ENCODE measurements at regions not wholly inside any gene's neighbourhood (a gene's known extent, or its start where the extent isn't known, plus 50 kb on each side); places are given as distances from the start of the nearest gene placed in this dataset.
"Not testable (repeated sequence)": the region's sequence is repeated elsewhere in the genome, so short reads cannot be mapped to it uniquely, and the experiment has no call there.

GRCh38 chr16:35793601-35794000 is 2334.2 kb downstream of the TP53TG3F start:
- DNase-seq, result no peak
- Histone ChIP-seq H3K4me3 (ENCODE audit: insufficient read depth, low read depth, low read length) (no peak overlapping the region), H3K27me3 (ENCODE audit: control insufficient read depth, insufficient read depth, low read length) (no peaks in the 10 kb centered on the region), H3K36me3 (replicated peaks; ENCODE audit: control insufficient read depth, insufficient read depth, low read length) (no peaks in the 10 kb centered on the region)

- Histone ChIP-seq H3K4me3 (ENCODE audit: insufficient read depth, low read depth, low read length) (no peak overlapping the region), H3K27me3 (ENCODE audit: control insufficient read depth, insufficient read depth, low read length) (no peaks in the 10 kb centered on the region), H3K36me3 (replicated peaks; ENCODE audit: control insufficient read depth, insufficient read depth, low read length) (no peaks in the 10 kb centered on the region)
- DNase-seq, result no peak
Observed at GRCh38 chr16:35794896-35795295, 2335.5 kb downstream of the TP53TG3F start.

- H3K27me3 ChIP-seq (ENCODE audit: control insufficient read depth, insufficient read depth, low read length), result no peaks in the 10 kb centered on the region
- no peaks in the 10 kb centered on the region for H3K36me3 ChIP-seq (replicated peaks; ENCODE audit: control insufficient read depth, insufficient read depth, low read length)
- no peak overlapping the region for H3K4me3 ChIP-seq (ENCODE audit: insufficient read depth, low read depth, low read length)
- DNase-seq, result no peak
Observed at GRCh38 chr16:35795361-35796029, 2336.1 kb downstream of the TP53TG3F start.

- Histone ChIP-seq H3K36me3 (replicated peaks; ENCODE audit: control insufficient read depth, insufficient read depth, low read length) (no peaks in the 10 kb centered on the region), H3K27me3 (ENCODE audit: control insufficient read depth, insufficient read depth, low read length) (no peaks in the 10 kb centered on the region), H3K4me3 (ENCODE audit: insufficient read depth, low read depth, low read length) (no peak overlapping the region)
- DNase-seq, result no peak
Observed at GRCh38 chr16:35797811-35798210, 2338.4 kb downstream of the TP53TG3F start.

GRCh38 chr16:35798885-35799426 is 2339.5 kb downstream of the TP53TG3F start:
- Histone ChIP-seq H3K4me3 (ENCODE audit: insufficient read depth, low read depth, low read length) (no peak overlapping the region), H3K27me3 (ENCODE audit: control insufficient read depth, insufficient read depth, low read length) (no peaks in the 10 kb centered on the region), H3K36me3 (replicated peaks; ENCODE audit: control insufficient read depth, insufficient read depth, low read length) (no peaks in the 10 kb centered on the region)
- no peak for DNase-seq

GRCh38 chr16:35804465-35804864 is 2345.1 kb downstream of the TP53TG3F start:
- H3K27me3 ChIP-seq (ENCODE audit: control insufficient read depth, insufficient read depth, low read length); H3K36me3 ChIP-seq (replicated peaks; ENCODE audit: control insufficient read depth, insufficient read depth, low read length); DNase-seq; H3K4me3 ChIP-seq (ENCODE audit: insufficient read depth, low read depth, low read length): not testable (repeated sequence)

- Histone ChIP-seq H3K36me3 (replicated peaks; ENCODE audit: control insufficient read depth, insufficient read depth, low read length) (no peaks in the 10 kb centered on the region), H3K4me3 (ENCODE audit: insufficient read depth, low read depth, low read length) (no peak overlapping the region), H3K27me3 (ENCODE audit: control insufficient read depth, insufficient read depth, low read length) (no peaks in the 10 kb centered on the region)
- no peak for DNase-seq
Observed at GRCh38 chr16:35823342-35823741, 2363.9 kb downstream of the TP53TG3F start.

GRCh38 chr16:35841632-35842031 is 2382.2 kb downstream of the TP53TG3F start:
- no peak for DNase-seq
- H3K27me3 ChIP-seq (ENCODE audit: control insufficient read depth, insufficient read depth, low read length), result no peaks in the 10 kb centered on the region
- H3K4me3 ChIP-seq (ENCODE audit: insufficient read depth, low read depth, low read length), result no peak overlapping the region

GRCh38 chr16:35862242-35862641 is 2402.8 kb downstream of the TP53TG3F start:
- DNase-seq, result no peak
- H3K27me3 ChIP-seq (ENCODE audit: control insufficient read depth, insufficient read depth, low read length), result no peaks in the 10 kb centered on the region
- H3K4me3 ChIP-seq (ENCODE audit: insufficient read depth, low read depth, low read length), result no peak overlapping the region
- no peaks in the 10 kb centered on the region for H3K36me3 ChIP-seq (replicated peaks; ENCODE audit: control insufficient read depth, insufficient read depth, low read length)

More at GRCh38 chr16:35841632-35842031, 2382.2 kb downstream of the TP53TG3F start:
- H3K36me3 ChIP-seq (replicated peaks; ENCODE audit: control insufficient read depth, insufficient read depth, low read length), result no peaks in the 10 kb centered on the region

- Histone ChIP-seq H3K36me3 (replicated peaks; ENCODE audit: control insufficient read depth, insufficient read depth, low read length) (no peaks in the 10 kb centered on the region), H3K4me3 (ENCODE audit: insufficient read depth, low read depth, low read length) (no peak overlapping the region), H3K27me3 (ENCODE audit: control insufficient read depth, insufficient read depth, low read length) (no peaks in the 10 kb centered on the region)
- no peak for DNase-seq
Observed at GRCh38 chr16:35868630-35869029, 2409.2 kb downstream of the TP53TG3F start.

- no peak for DNase-seq
- Histone ChIP-seq H3K36me3 (replicated peaks; ENCODE audit: control insufficient read depth, insufficient read depth, low read length) (no peaks in the 10 kb centered on the region), H3K27me3 (ENCODE audit: control insufficient read depth, insufficient read depth, low read length) (no peaks in the 10 kb centered on the region), H3K4me3 (ENCODE audit: insufficient read depth, low read depth, low read length) (no peak overlapping the region)
Observed at GRCh38 chr16:35873472-35873871, 2414.1 kb downstream of the TP53TG3F start.

GRCh38 chr16:35881654-35882053 is 2422.2 kb downstream of the TP53TG3F start:
- Histone ChIP-seq H3K36me3 (replicated peaks; ENCODE audit: control insufficient read depth, insufficient read depth, low read length) (no peaks in the 10 kb centered on the region), H3K27me3 (ENCODE audit: control insufficient read depth, insufficient read depth, low read length) (no peaks in the 10 kb centered on the region), H3K4me3 (ENCODE audit: insufficient read depth, low read depth, low read length) (no peak overlapping the region)
- DNase-seq, result no peak

- Histone ChIP-seq H3K36me3 (replicated peaks; ENCODE audit: control insufficient read depth, insufficient read depth, low read length) (no peaks in the 10 kb centered on the region), H3K4me3 (ENCODE audit: insufficient read depth, low read depth, low read length) (no peak overlapping the region), H3K27me3 (ENCODE audit: control insufficient read depth, insufficient read depth, low read length) (no peaks in the 10 kb centered on the region)
- no peak for DNase-seq
Observed at GRCh38 chr16:35906440-35906839, 2447.0 kb downstream of the TP53TG3F start.

- Histone ChIP-seq H3K36me3 (replicated peaks; ENCODE audit: control insufficient read depth, insufficient read depth, low read length) (no peaks in the 10 kb centered on the region), H3K27me3 (ENCODE audit: control insufficient read depth, insufficient read depth, low read length) (no peaks in the 10 kb centered on the region), H3K4me3 (ENCODE audit: insufficient read depth, low read depth, low read length) (no peak overlapping the region)
- DNase-seq, result no peak
Observed at GRCh38 chr16:35908152-35908551, 2448.7 kb downstream of the TP53TG3F start.

- DNase-seq, result no peak
- Histone ChIP-seq H3K4me3 (ENCODE audit: insufficient read depth, low read depth, low read length) (no peak overlapping the region), H3K36me3 (replicated peaks; ENCODE audit: control insufficient read depth, insufficient read depth, low read length) (no peaks in the 10 kb centered on the region), H3K27me3 (ENCODE audit: control insufficient read depth, insufficient read depth, low read length) (no peaks in the 10 kb centered on the region)
Observed at GRCh38 chr16:35908942-35909341, 2449.5 kb downstream of the TP53TG3F start.

All from H7 (cell line).